Superior temporal gyrus (tissue), 1 donor: ENCODE measurements at regions not wholly inside any gene's neighbourhood (a gene's known extent, or its start where the extent isn't known, plus 50 kb on each side); places are given as distances from the start of the nearest gene placed in this dataset.
A peak's percentile ranks its signal among the peaks of the same experiment; 100 is the strongest.
"Not testable (repeated sequence)": the region's sequence is repeated elsewhere in the genome, so short reads cannot be mapped to it uniquely, and the experiment has no call there.

Experiments used
- DNase-seq: peaks from one replicate; pipeline ENCODE4 v3.0.0-alpha.2; 2016; ENCODE audit errors: extremely low spot score

GRCh38 chr3:4149296-4149695 lies 153.9 kb upstream of the SETMAR start:
- no peak for DNase-seq

GRCh38 chr3:4150816-4151215 lies 152.4 kb upstream of the SETMAR start:
- no peak for DNase-seq

GRCh38 chr3:4151859-4152258 lies 151.3 kb upstream of the SETMAR start:
- DNase-seq = no peak

DNA sequence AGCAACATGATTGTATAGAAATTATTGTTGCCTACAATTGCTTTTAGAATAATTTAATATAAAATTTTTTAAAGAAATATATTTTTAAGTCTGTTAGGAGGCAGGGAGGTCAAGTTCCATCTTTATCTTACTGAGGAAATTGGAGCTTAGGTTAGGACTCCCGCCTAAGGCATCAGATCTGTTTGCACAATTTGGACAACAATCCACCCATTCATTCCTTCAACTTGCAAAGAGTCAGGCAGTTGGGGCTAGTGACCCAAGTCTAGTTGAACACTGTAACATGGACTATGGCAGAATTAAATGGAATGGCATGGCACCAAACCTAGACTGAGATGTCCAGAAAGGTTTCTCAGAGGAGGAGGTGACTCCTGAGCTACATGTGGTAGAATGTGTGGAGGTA lies 149.4 kb upstream of the SETMAR start:
- DNase-seq = no peak

- DNase-seq = no peak
Measured at GRCh38 chr3:4158329-4158728, 144.8 kb upstream of the SETMAR start.

DNA sequence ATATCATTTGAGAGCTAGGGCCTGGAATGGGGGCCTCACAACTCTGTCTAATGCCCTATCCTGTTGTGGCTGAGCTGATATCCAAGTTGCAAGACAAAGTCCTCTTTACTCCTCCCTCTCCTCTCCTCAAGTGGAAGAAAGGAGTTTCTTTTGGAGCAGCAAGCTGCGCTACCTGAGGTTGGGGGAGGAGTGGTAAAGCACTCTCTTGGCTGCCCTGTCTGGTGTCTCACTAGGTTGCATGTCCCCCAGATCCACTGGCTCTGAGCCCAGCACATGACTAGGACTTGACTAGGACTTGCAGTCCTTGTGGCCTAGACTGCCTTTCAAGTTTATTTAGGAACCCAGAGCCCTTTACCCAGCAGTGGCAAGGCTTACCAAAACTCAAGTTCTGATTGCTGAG lies 141.1 kb upstream of the SETMAR start:
- no peak for DNase-seq

DNA sequence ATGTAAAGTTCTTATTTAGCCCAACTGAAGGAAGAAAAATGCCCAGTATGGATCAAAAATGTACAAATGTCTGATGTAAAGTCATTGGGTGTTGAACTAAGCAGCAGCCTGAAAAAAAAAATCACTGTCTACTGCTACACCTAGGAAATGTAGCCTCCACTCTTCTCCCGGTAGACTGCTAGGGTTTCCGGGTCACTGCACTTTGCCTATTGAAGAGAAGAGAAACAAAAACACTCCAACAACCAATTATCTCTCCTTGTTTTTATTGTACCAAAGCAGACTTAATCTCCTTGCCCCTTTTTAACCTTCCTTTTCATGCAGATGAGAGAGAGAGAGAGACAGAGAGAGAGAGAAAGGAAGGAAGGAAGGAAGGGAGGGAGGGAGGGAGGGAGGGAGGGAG lies 140.2 kb upstream of the SETMAR start:
- no peak for DNase-seq

DNA sequence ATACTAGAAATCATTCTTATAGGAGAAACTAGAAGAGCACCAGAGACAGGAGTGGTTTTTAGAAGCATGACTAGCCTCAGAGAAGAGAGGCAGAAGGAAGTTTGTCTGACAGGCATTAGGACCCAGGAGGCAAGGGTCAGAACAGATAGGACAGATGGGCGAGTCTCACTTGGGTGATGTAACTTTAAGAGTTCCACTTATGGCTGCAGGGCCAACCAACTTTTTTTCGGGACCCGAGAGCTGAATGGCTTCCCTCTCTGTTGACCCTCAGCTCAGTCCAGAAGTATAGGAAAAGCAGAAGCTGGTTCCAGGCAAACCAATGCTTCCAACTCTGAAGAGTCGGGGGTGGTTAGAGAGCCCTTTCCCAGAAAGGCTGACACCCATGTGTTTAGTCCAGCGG lies 136.6 kb upstream of the SETMAR start:
- DNase-seq = no peak

DNA sequence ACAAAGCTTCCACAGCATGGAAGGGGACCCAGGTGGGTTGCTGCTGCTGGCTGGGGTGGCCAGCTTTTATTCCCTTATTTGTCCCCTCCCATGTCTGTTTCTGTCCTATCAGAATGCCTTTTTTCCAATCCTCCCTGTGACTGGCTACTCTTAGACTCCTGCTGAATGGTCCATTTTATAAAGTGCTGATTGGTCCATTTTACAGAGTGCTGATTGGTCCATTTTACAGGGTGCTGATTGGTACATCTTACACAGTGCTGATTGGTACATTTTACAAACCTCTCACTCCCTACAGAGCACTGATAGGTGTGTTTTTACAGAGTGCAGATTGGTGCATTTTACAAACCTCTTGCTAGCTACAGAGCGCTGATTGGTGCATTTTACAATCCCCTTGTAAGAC lies 135.9 kb upstream of the SETMAR start:
- not testable (repeated sequence) for DNase-seq

GRCh38 chr3:4174791-4175190 lies 128.4 kb upstream of the SETMAR start:
- DNase-seq = no peak

DNA sequence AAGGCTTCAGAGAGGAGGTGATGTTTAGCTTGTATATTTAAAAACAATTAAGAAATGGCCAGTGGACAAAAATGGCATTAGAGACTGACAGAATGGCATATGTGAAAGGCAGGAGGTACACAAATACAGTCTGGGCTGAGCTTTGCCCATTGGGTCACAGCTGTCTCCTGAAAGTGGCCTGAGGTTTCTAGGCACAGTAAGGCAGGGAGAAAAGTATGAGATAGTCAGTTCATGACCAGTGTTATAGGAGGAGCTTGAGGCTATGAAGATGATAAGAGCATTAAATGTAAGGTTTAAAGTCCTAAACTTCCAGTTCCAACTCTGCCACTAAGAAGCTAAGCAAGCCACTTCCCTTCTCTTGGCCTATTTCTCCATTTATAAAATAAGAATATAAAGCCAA lies 111.2 kb upstream of the SETMAR start:
- DNase-seq = no peak

GRCh38 chr3:4195006-4195405 lies 108.2 kb upstream of the SETMAR start:
- DNase-seq = no peak

DNA sequence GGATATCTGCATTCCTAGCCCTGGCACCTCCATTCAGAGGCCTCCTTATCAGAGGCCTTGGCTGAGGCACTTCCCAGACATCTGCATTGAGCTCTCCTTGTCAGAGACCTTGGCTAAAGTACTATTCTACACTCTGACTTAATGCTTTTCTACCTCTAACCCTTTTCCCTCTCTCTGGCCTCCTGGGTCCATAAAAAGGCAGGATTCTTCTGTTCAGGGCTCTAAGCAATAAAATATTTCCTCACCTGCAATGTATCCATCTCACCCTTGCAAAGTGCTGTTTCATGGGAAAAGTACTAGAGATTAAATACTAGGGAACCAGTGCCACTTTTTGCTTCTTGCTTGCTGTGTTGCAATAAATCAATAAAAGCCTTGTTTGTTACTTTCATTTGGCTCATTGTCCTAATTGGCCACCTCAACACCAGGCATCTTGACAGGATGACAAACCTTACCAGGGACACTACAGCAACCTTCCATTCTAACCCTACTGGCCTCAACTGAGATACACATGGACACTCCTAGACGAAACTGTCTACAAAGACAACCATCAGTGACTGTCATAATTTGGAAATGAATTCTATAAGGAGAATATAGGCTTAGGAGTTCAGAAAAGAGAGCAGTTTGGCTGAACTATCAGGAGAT lies 106.5 kb upstream of the SETMAR start:
- DNase-seq = no peak

- no peak for DNase-seq
Measured at GRCh38 chr3:4197670-4198069, 105.5 kb upstream of the SETMAR start.

- DNase-seq = no peak
Measured at GRCh38 chr3:4198491-4198890, 104.7 kb upstream of the SETMAR start.

- not testable (repeated sequence) for DNase-seq
Measured at GRCh38 chr3:4204776-4205175, 98.4 kb upstream of the SETMAR start.

DNA sequence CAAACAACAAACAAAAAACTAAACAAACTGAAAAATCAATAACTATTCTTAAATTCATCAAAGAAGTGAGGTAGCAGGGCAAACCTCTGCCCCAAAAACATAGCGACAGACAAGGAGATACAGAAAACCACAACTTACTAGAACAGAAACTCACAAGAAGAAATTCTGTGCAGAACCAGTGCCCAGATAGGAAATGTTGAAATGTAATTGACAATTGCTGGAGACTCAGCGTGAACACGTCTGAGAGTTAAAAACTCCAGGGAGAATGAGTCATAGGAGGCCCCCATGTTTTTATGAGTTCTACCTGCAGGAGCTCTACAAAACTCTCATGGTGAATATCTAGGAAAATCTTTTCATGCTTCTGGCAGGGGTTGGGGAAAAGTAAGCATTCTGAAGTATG lies 95.5 kb upstream of the SETMAR start:
- DNase-seq = no peak

- no peak for DNase-seq
Measured at GRCh38 chr3:4208556-4208955, 94.6 kb upstream of the SETMAR start.

DNA sequence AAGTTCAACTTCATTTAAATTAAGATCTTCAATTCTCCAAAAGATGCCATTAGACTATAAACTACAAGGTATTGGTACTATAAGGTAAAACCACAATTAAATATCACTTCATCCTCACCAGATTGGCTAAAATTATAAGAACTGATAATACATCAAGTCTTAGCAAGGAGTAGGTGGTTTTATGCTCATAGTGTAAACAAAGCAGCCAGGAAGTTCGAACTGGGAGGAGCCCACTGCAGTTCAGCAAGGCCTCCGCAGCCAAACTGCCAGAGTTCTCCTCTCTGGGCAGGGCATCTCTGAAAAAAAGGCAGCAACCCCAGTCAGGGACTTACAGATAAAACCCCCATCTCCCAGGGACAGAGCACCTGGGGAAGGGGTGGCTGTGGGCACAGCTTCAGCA lies 91.6 kb upstream of the SETMAR start:
- DNase-seq = no peak

DNA sequence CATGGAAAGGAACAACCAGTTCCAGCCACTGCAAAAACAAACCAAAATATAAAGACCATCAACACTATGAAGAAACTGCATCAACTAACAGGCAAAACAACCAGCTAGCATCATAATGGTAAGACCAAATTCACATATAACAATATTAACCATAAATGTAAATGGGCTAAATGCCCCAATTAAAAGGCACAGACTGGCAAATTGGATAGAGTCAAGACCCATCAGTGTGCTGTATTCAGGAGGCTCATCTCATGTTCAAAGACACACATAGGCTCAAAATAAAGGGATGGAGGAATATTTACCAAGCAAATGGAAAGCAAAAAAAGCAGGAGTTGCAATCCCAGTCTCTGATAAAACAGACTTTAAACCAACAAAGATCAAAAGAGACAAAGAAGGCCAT lies 89.7 kb upstream of the SETMAR start:
- DNase-seq = not testable (repeated sequence)

- not testable (repeated sequence) for DNase-seq
Measured at GRCh38 chr3:4216974-4217373, 86.2 kb upstream of the SETMAR start.

GRCh38 chr3:4218456-4219226 lies 84.5 kb upstream of the SETMAR start:
- peak; percentile 46 for DNase-seq

DNA sequence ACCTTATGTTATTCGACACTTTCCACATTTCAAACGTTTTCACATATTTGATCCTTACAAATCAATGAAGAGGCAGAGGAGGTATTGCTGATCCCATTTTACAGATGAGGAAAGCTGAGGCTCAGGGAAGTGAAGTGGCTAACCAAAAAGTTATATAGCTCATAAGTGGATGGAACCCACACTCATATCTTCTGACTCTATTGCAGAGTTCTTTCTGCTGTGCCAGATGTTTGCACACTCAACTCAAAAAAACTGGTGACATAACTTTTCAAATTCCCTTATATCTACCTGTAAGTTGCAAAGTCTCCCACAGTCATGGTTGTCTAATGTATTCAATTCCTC lies 84.0 kb upstream of the SETMAR start:
- no peak for DNase-seq

DNA sequence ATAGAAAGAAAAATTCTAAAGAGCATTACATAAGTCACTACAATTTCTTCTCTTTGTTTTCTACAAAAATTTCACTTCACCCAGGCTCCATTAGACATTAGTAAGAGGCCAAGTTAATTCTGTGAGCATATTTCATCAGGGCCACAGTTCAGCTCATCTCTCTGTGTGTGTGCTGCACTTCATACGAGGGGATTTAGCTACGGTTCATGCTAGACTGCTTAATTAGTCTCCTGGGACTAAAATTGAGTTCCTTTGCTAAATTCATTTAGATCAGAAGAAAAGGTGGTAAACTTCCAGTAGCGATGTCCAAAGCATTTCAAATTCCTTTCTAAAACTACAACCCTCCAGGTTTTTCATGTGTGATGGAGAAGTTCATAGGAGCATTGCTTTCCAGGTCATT lies 83.1 kb upstream of the SETMAR start:
- no peak for DNase-seq
